DOHH2 (cell line): ENCODE measurements at regions not wholly inside any gene's neighbourhood (a gene's known extent, or its start where the extent isn't known, plus 50 kb on each side); places are given as distances from the start of the nearest gene placed in this dataset.

Source experiments
- EZH2phosphoT487 ChIP-seq: fragments of 200-600 bp; sonication (generic); IDR thresholded peaks from 2 replicates; pipeline ENCODE4 v1.6.1; 2017; ENCODE audit warnings: borderline replicate concordance, mild to moderate bottlenecking, antibody characterized with exemption, low read length, moderate library complexity, mixed read lengths
- TF ChIP-seq, protein P1 (sequence below): fragments of 200-600 bp; sonication (generic); IDR thresholded peaks from one replicate; pipeline ENCODE4 v1.5.1; 2014; ENCODE audit warnings: antibody characterized with exemption, mild to moderate bottlenecking, low read depth, low read length; ENCODE audit not compliant: poor library complexity, severe bottlenecking

DNA sequence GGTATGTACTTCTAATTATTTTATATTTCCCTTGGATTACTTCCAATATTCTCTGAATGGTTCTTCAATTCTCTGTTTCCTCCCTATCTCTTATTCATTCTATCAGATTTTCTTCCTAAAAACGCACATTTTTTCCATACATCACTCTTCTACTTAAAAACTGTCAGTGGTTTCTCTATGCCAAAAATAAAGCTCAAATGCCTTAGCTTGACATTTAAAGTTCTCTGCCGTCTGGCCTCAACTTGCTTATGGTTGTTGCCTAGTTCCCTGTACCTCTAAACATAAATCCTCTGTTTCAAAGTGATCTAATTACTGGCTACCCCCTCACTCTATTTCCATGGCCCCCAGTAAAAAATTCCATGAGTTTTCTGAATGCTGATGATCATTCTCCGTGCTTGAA, 671.0 kb upstream of the ADGRL2 start:
- TF ChIP-seq, protein P1, sequence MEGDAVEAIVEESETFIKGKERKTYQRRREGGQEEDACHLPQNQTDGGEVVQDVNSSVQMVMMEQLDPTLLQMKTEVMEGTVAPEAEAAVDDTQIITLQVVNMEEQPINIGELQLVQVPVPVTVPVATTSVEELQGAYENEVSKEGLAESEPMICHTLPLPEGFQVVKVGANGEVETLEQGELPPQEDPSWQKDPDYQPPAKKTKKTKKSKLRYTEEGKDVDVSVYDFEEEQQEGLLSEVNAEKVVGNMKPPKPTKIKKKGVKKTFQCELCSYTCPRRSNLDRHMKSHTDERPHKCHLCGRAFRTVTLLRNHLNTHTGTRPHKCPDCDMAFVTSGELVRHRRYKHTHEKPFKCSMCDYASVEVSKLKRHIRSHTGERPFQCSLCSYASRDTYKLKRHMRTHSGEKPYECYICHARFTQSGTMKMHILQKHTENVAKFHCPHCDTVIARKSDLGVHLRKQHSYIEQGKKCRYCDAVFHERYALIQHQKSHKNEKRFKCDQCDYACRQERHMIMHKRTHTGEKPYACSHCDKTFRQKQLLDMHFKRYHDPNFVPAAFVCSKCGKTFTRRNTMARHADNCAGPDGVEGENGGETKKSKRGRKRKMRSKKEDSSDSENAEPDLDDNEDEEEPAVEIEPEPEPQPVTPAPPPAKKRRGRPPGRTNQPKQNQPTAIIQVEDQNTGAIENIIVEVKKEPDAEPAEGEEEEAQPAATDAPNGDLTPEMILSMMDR: no peak
- TF ChIP-seq EZH2phosphoT487: no peak
